ENCODE measurements at regions not wholly inside any gene's neighbourhood (a gene's known extent, or its start where the extent isn't known, plus 50 kb on each side); places are given as distances from the start of the nearest gene placed in this dataset.
"Not testable (repeated sequence)": the region's sequence is repeated elsewhere in the genome, so short reads cannot be mapped to it uniquely, and the experiment has no call there.

- DNase-seq (ENCODE audit: low spot score), result no peak
Measured at GRCh38 chrX:54615109-54615508, 85.1 kb downstream of the GNL3L start.

DNA sequence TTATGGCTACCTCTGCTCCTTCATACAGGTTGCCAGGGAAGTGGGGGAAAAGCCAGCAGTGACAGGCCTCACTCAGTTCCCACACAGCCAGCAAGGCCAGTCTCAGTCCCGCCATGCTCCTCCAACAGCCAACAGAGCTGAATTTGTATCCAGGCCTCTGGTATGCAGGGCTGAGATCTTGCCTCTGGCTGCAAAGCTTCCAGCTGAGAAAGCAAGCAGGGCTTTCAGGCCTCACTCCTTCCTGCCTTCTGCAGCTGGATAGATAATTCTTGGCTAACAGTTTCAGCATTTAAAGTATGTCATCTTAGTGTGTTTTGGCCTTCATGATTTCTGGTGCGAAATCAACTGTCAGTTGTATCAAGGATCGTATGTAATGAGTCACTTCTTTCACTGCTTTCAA lies 103.6 kb downstream of the GNL3L start:
- DNase-seq (ENCODE audit: low spot score), result no peak

DNA sequence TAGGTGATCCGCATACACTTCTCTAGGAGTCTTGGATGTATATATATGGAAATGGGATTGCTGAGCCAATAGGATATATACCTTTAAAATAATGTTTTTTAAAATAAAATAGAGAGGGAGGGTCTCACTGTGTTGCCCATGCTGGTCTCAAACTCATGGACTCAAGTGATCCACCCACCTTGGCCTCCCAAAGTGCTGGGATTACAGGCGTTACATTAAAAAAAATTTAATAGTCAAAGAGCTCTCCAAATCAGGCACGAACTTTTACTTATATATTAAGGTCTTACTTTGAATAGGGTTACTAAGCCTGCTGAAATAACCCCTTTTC lies 109.0 kb downstream of the GNL3L start:
- DNase-seq (ENCODE audit: low spot score), result no peak

DNA sequence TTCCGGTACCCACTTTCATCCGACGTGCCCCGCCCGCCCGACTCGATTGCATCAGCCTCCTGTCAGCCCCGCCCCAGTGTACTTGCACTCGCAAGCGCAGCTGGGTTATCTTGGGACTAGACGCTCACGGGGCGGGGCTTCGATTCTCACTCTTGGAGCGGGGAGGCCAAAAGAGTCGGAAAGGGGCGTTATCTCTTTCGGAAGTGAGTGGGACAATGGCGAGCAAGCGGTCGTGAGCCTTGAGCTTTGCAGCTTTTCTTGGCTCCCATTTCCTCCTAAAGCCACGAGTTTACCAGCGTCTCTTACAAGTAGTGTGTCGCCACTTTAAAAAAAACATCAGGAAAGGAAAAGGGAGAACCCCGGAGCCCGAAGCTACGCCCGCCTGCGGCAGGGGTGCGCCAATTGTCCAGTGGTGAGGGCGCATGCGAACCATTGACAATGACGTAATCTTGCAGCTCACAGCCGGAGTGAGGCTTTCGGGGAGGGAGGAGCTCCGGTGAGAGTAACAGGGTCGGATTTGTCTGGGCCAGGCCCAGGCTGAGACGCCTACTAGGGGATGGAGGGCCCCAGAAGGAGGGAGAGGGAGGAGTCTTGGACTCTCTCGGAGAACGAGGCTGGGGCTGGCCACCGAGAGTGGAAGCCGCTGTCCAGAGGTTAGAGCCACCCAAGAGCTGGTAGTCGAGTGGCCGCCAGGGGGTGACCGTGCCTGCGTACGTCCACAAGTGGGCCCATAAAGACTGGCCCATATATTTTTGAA lies 109.5 kb downstream of the GNL3L start:
- DNase-seq (ENCODE audit: low spot score), result peak; percentile 79

- no peak for DNase-seq (ENCODE audit: low spot score)
Measured at GRCh38 chrX:54640103-54640690, 110.2 kb downstream of the GNL3L start.

DNA sequence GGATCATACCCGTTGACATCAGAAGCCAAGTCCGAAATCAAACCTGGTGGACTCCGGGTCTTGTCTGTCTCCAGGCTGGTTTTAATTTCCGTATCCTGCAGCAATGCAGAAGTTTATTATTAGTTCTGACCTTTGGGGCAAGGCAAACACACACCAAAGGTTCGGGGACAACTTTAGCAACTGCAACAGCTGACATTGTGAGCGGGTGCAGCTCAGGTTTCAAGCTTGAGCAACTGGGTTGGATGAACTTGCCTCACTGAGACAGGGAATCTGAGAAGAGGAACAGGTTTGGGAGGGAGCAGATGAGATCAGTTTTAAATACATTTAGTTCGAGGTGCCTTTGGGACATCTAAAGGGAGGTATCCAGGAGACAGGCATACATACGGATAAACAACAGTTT lies 110.7 kb downstream of the GNL3L start:
- DNase-seq (ENCODE audit: low spot score), result no peak

GRCh38 chrX:54641530-54641929 lies 111.5 kb downstream of the GNL3L start:
- DNase-seq (ENCODE audit: low spot score), result no peak

DNA sequence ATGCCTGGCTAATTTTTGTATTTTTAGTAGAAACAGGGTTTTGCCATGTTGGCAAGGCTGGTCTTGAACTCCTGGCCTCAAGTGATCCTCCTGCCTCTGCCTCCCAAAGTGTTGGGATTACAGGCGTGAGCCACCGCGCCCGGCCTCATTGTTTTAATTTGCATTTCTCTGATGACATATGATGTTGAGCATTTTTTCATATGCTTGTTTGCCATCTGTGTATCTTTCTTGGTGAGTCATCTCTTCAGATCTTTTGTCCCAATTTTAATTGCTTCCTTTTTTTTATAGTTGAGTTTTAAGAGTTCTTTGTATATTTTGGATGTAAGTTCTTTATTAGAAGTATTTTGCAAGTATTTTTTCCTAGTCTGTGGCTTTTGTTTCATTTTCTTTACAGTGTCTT lies 117.6 kb downstream of the GNL3L start:
- DNase-seq (ENCODE audit: low spot score), result not testable (repeated sequence)

GRCh38 chrX:54659547-54659946 lies 129.5 kb downstream of the GNL3L start:
- DNase-seq (ENCODE audit: low spot score), result no peak

DNA sequence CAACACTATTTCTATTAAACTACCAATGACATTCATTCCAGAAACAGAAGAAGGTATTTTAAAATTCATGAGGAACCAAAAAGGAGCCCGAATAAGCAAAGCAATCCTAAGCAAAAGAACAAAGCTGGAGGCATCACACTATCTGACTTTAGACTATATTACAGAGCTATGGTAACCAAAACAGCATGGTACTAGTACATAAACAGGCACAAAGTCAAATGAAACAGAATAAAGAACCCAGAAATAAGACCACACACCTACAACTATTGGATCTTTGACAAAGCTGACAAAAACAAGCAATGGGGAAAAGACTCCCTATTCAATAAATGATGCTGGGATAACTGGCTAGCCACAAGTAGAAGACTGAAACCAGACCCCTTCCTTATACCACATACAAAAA lies 122.3 kb downstream of the ITIH6 start:
- no peak for DNase-seq (ENCODE audit: low spot score)

GRCh38 chrX:54695231-54695630 lies 102.8 kb downstream of the ITIH6 start:
- DNase-seq (ENCODE audit: low spot score), result no peak

DNA sequence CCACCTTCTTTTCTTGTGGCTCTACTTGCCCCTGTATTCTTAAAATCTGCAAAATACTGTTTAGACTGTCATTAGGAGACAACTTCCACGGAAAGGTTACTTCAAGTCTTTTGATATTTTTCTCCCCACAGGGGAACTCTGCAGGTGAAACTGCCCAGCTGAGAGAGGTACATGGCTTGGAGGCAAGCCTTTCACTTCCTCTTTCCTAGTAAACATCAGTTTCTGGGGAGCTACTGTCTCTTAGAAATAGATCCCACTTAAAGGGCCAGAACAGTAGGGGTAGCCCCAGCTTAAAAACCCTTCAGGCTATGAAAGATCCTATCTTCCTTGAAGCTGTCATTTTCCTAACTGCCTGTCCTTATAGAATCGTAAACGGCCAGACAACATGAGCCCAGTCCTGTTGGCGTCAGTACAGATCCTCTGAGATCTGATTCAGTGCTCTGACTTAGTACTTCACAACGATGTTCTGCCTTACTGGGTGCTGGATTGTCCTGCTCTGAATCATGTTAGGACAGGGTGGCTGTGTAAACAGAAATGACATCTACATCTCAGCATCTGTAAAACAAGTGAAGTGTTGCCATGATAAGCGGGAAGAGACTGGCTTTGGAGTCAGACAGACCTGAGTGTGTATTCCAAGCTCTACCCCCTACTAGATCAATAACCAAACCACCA lies 102.1 kb downstream of the ITIH6 start:
- DNase-seq (ENCODE audit: low spot score), result no peak
